Common myeloid progenitor, CD34-positive (primary cell): ENCODE measurements at regions not wholly inside any gene's neighbourhood (a gene's known extent, or its start where the extent isn't known, plus 50 kb on each side); places are given as distances from the start of the nearest gene placed in this dataset.

ENCODE experiments used
- CTCF ChIA-PET: fragments of 350-600 bp; sonication (Branson Sonifier 250); formaldehyde crosslinking; loops from one replicate; lab custom pipeline; 2021; ENCODE audit warnings: antibody characterized with exemption; lab: Charles Lee
- POLR2A ChIA-PET: fragments of 350-600 bp; sonication (Branson Sonifier 250); formaldehyde crosslinking; loops from one replicate; lab custom pipeline; 2021; ENCODE audit warnings: antibody characterized with exemption; lab: Charles Lee
- DNase-seq, 3 donors: peaks; one replicate each; pipeline versions ENCODE4 v3.0.0 to v3.0.0-alpha.2; 2013
- H3K27ac ChIP-seq, 2 experiments: 1 replicate in 1 of 2; 2 replicates in 1 of 2; pipeline ENCODE4 v1.7.0; 2013; ENCODE audit warnings: inconsistent platforms in 2 of 2, low read length in 2 of 2, mild to moderate bottlenecking in 2 of 2, low read depth in 1 of 2, moderate library complexity in 1 of 2; ENCODE audit not compliant: severe bottlenecking in 2 of 2, insufficient read depth in 1 of 2, poor library complexity in 1 of 2
- H3K27me3 ChIP-seq, 5 experiments: replicated peaks in 2 of 5; 1 replicate in 3 of 5; 2 replicates in 2 of 5; pipeline versions ENCODE4 v1.6.1 to v1.7.0; 2013; ENCODE audit warnings: low read length in 4 of 5, mild to moderate bottlenecking in 2 of 5, moderate library complexity in 2 of 5, inconsistent platforms in 1 of 5; ENCODE audit not compliant: insufficient read depth in 5 of 5, control insufficient read depth in 4 of 5
- H3K36me3 ChIP-seq, 4 experiments: 1 replicate in 2 of 4; 2 replicates in 2 of 4; pipeline versions ENCODE4 v1.6.1 to v1.7.0; 2013; ENCODE audit warnings: low read length in 3 of 4, control low read depth in 1 of 4, mild to moderate bottlenecking in 1 of 4; ENCODE audit not compliant: control insufficient read depth in 4 of 4, insufficient read depth in 4 of 4
- H3K4me1 ChIP-seq, 4 experiments: 1 replicate in 3 of 4; 2 replicates in 1 of 4; pipeline versions ENCODE4 v1.6.1 to v1.7.1; 2013; ENCODE audit warnings: low read length in 3 of 4, mild to moderate bottlenecking in 3 of 4, control low read depth in 1 of 4, inconsistent platforms in 1 of 4, moderate library complexity in 1 of 4; ENCODE audit not compliant: control insufficient read depth in 4 of 4, insufficient read depth in 4 of 4; ENCODE audit errors: control extremely low read depth in 1 of 4
- H3K4me3 ChIP-seq, 7 experiments: 1 replicate in 4 of 7; 2 replicates in 3 of 7; pipeline versions ENCODE4 v1.5.1 to v1.7.0; 2013; ENCODE audit warnings: mild to moderate bottlenecking in 7 of 7, low read length in 6 of 7, moderate library complexity in 6 of 7, inconsistent platforms in 2 of 7, low read depth in 2 of 7, control low read depth in 1 of 7; ENCODE audit not compliant: insufficient read depth in 4 of 7, control insufficient read depth in 1 of 7; ENCODE audit errors: extremely low read depth in 1 of 7
- H3K9me3 ChIP-seq, 5 experiments: 1 replicate in 4 of 5; 2 replicates in 1 of 5; pipeline versions ENCODE4 v1.6.1 to v1.7.1; 2013; ENCODE audit warnings: low read length in 4 of 5, mild to moderate bottlenecking in 2 of 5, inconsistent platforms in 1 of 5, low read depth in 1 of 5, moderate library complexity in 1 of 5; ENCODE audit not compliant: control insufficient read depth in 4 of 5, insufficient read depth in 2 of 5; ENCODE audit errors: control extremely low read depth in 1 of 5
- WGBS: methylation state at CpG from one replicate; pipeline ENCODE4 v1.1.5; 2013; ENCODE audit not compliant: insufficient coverage; 5-methylcytosine and 5-hydroxymethylcytosine counted together

GRCh38 chr1:238581332-238581731, 690.6 kb upstream of the ZP4 start:
- ChIA-PET POLR2A (no interaction called here), CTCF (no interaction called here)
- H3K9me3 ChIP-seq: no peaks in the 10 kb centered on the region
- H3K27ac ChIP-seq: no peak overlapping the region
- no peak for DNase-seq
- H3K36me3 ChIP-seq: no peaks in the 10 kb centered on the region
- WGBS: no CpG with 5 or more reads among the region's 2 CpGs
- no peak overlapping the region for H3K4me3 ChIP-seq
- H3K4me1 ChIP-seq: no peaks in the 10 kb centered on the region
- H3K27me3 ChIP-seq: no peaks in the 10 kb centered on the region

- H3K9me3 ChIP-seq: peaks cover 0 to 2% (median 0%) of the 10 kb centered on the region in 5 experiments
- DNase-seq: peak; percentile 9 to 83 (median 64)
- no peak overlapping the region for H3K4me3 ChIP-seq
- H3K27ac ChIP-seq: no peak overlapping the region
- H3K27me3 ChIP-seq: no peaks in the 10 kb centered on the region
- CTCF ChIA-PET: interaction anchor here (0.9 kb wide), 1 partner anchor 20 kb away, joined by 4 read pairs; no protein-coding TSS in a partner anchor
- no peaks in the 10 kb centered on the region for H3K36me3 ChIP-seq
- POLR2A ChIA-PET: no interaction called here
- peaks cover 5 to 15% (median 12%) of the 10 kb centered on the region in 4 experiments for H3K4me1 ChIP-seq
- WGBS: no CpG with 5 or more reads among the region's 2 CpGs
Observed at GRCh38 chr1:238568735-238569134, 678.0 kb upstream of the ZP4 start.

GRCh38 chr1:238562341-238562740, 671.6 kb upstream of the ZP4 start:
- Histone ChIP-seq H3K4me3 (no peak overlapping the region), H3K36me3 (no peaks in the 10 kb centered on the region), H3K27ac (no peak overlapping the region), H3K27me3 (no peaks in the 10 kb centered on the region), H3K9me3 (peaks cover 0 to 7% (median 0%) of the 10 kb centered on the region in 5 experiments), H3K4me1 (no peaks in the 10 kb centered on the region)
- ChIA-PET POLR2A (no interaction called here), CTCF (no interaction called here)
- no CpG with 5 or more reads among the region's 1 CpG for WGBS
- DNase-seq: no peak

GRCh38 chr1:238558746-238559145, 668.0 kb upstream of the ZP4 start:
- ChIA-PET CTCF (no interaction called here), POLR2A (no interaction called here)
- Histone ChIP-seq H3K4me1 (no peaks in the 10 kb centered on the region), H3K4me3 (no peak overlapping the region), H3K27me3 (no peaks in the 10 kb centered on the region), H3K27ac (no peak overlapping the region), H3K36me3 (no peaks in the 10 kb centered on the region), H3K9me3 (peaks cover 0 to 7% (median 0%) of the 10 kb centered on the region in 5 experiments)
- no CpG with 5 or more reads among the region's 2 CpGs for WGBS
- DNase-seq: no peak

GRCh38 chr1:238558156-238558555, 667.4 kb upstream of the ZP4 start:
- ChIA-PET CTCF (no interaction called here), POLR2A (no interaction called here)
- no peaks in the 10 kb centered on the region for H3K27me3 ChIP-seq
- 100% methylated on average over 1 of the region's 4 CpGs for WGBS
- H3K4me3 ChIP-seq: no peak overlapping the region
- H3K27ac ChIP-seq: no peak overlapping the region
- H3K36me3 ChIP-seq: no peaks in the 10 kb centered on the region
- H3K9me3 ChIP-seq: peaks cover 0 to 7% (median 0%) of the 10 kb centered on the region in 5 experiments
- no peaks in the 10 kb centered on the region for H3K4me1 ChIP-seq
- DNase-seq: no peak

- Histone ChIP-seq H3K4me3 (no peak overlapping the region), H3K9me3 (no peaks in the 10 kb centered on the region), H3K27me3 (no peaks in the 10 kb centered on the region), H3K27ac (no peak overlapping the region), H3K36me3 (no peaks in the 10 kb centered on the region), H3K4me1 (no peaks in the 10 kb centered on the region)
- no peak for DNase-seq
- CTCF ChIA-PET: no interaction called here
- POLR2A ChIA-PET: no interaction called here
- WGBS: 94% methylated on average over 4 of the region's 8 CpGs
Observed at GRCh38 chr1:238552271-238552670, 661.5 kb upstream of the ZP4 start.

- no CpG with 5 or more reads among the region's 2 CpGs for WGBS
- POLR2A ChIA-PET: no interaction called here
- H3K27ac ChIP-seq: no peak overlapping the region
- CTCF ChIA-PET: no interaction called here
- no peak for DNase-seq
- peaks cover 0 to 2% (median 0%) of the 10 kb centered on the region in 5 experiments for H3K9me3 ChIP-seq
- H3K4me3 ChIP-seq: no peak overlapping the region
- H3K27me3 ChIP-seq: no peaks in the 10 kb centered on the region
- H3K36me3 ChIP-seq: no peaks in the 10 kb centered on the region
- H3K4me1 ChIP-seq: no peaks in the 10 kb centered on the region
Observed at GRCh38 chr1:238549137-238549536, 658.4 kb upstream of the ZP4 start.
